Colonic mucosa (tissue), 4 donors: ENCODE measurements at regions not wholly inside any gene's neighbourhood (a gene's known extent, or its start where the extent isn't known, plus 50 kb on each side); places are given as distances from the start of the nearest gene placed in this dataset.

Experiments used
- DNase-seq: peaks from one replicate; pipeline ENCODE4 v3.0.0-alpha.2; 2020
- H3K27ac ChIP-seq: fragments of 200-600 bp; one replicate; pipeline ENCODE4 v1.8.0; 2021
- H3K27me3 ChIP-seq: fragments of 200-600 bp; one replicate; pipeline ENCODE4 v1.8.0; 2021
- H3K36me3 ChIP-seq: fragments of 200-600 bp; one replicate; pipeline ENCODE4 v1.8.0; 2021
- H3K4me1 ChIP-seq: fragments of 200-600 bp; one replicate; pipeline ENCODE4 v1.8.0; 2021; ENCODE audit warnings: mild to moderate bottlenecking
- H3K4me3 ChIP-seq: fragments of 200-600 bp; one replicate; pipeline ENCODE4 v1.8.0; 2021
- H3K9ac ChIP-seq, 2 donors: one replicate each; pipeline ENCODE4 v1.7.0; 2013; ENCODE audit warnings: control low read depth in 2 of 2, low read depth in 2 of 2, low read length in 2 of 2
- H3K9me3 ChIP-seq: fragments of 200-600 bp; one replicate; pipeline ENCODE4 v1.8.0; 2021
- intact Hi-C: fragments of 100-400 bp; cut with DNase I; formaldehyde crosslinking; loops from one replicate; pipeline ENCODE4 v1.14.1; 2022
- TF ChIP-seq, protein P1 (sequence below): fragments of 200-600 bp; IDR thresholded peaks from one replicate; pipeline ENCODE4 v1.8.0; 2022; ENCODE audit warnings: antibody characterized with exemption, mild to moderate bottlenecking
- donor health status: healthy.
- donor health status: DM: no; HTN: no; CAD: no.
- donor health status: DM: no; HTN: no; CAD: no.

DNA sequence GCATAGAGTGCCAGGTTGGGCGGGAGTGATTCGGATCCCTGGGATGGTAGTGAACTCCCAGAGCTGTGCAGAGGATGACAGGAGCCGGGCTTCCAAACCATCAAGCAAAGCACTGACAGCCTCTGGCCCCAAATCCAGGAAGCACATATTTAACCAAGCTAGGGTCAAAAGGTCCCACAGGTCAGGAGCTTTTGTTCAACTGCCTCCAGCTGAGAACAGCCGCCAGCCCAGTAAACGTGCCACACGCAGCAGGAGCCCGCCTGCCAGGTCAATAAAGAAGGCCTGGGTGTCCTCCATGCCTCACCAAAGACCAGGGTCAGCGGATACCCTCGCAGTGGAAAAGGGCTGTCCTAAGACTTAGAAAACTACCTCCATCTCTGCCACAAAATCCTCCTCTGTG, 184.7 kb upstream of the LINGO1 start:
- Histone ChIP-seq H3K27ac (no peak overlapping the region), H3K9ac (no peak overlapping the region), H3K9me3 (no peaks in the 10 kb centered on the region), H3K4me3 (no peak overlapping the region), H3K27me3 (peaks cover 42% of the 10 kb centered on the region), H3K4me1 (no peaks in the 10 kb centered on the region), H3K36me3 (no peaks in the 10 kb centered on the region)
- intact Hi-C loops = no loop called here
- TF ChIP-seq, protein P1, sequence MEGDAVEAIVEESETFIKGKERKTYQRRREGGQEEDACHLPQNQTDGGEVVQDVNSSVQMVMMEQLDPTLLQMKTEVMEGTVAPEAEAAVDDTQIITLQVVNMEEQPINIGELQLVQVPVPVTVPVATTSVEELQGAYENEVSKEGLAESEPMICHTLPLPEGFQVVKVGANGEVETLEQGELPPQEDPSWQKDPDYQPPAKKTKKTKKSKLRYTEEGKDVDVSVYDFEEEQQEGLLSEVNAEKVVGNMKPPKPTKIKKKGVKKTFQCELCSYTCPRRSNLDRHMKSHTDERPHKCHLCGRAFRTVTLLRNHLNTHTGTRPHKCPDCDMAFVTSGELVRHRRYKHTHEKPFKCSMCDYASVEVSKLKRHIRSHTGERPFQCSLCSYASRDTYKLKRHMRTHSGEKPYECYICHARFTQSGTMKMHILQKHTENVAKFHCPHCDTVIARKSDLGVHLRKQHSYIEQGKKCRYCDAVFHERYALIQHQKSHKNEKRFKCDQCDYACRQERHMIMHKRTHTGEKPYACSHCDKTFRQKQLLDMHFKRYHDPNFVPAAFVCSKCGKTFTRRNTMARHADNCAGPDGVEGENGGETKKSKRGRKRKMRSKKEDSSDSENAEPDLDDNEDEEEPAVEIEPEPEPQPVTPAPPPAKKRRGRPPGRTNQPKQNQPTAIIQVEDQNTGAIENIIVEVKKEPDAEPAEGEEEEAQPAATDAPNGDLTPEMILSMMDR = no peak
- DNase-seq = no peak

DNA sequence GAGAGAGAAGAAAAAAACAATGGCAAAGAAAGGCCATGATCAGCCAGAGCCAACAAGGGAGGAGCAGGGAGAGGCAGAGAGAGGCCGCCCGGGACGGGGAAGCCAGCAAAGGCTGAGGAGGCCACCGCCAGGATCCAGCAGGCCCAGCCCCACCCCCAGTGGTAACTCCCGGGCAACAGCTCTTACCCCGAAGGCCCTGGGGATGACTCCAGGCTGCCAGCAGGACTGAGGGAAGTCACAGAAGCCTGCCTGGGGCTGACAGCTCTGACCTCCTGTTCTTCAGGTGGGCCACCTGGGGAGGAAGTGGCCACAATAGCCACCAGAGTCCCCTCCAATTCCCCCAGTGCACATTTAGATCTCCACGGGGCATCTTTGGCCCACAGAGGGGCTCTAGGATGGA, 184.3 kb upstream of the LINGO1 start:
- Histone ChIP-seq H3K27me3 (peaks cover 42% of the 10 kb centered on the region), H3K4me1 (no peaks in the 10 kb centered on the region), H3K4me3 (no peak overlapping the region), H3K36me3 (no peaks in the 10 kb centered on the region), H3K9me3 (no peaks in the 10 kb centered on the region), H3K9ac (no peak overlapping the region), H3K27ac (no peak overlapping the region)
- no peak for DNase-seq
- intact Hi-C loops = no loop called here
- TF ChIP-seq, protein P1 = no peak

DNA sequence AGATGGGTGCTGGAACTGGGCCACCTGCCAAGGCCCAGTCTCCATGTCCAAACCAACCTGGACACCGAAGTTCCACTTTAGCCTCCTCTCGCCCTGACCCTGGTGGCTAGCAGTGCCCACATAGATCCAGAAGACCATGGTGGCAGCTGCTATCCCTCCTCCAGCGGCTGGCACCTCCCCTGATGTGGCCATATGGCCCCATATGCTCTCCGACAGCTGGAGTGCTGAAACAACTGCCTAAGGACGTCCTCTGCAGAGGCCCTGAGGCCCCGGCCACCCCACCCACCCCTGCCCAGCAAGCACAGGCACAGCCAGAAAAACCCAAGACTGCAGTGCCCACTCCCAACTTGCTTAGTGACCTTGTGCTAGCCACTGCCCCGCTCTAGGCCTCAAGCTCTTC, 182.3 kb upstream of the LINGO1 start:
- peaks cover 27% of the 10 kb centered on the region for H3K27me3 ChIP-seq
- H3K36me3 ChIP-seq = no peaks in the 10 kb centered on the region
- H3K4me3 ChIP-seq = no peak overlapping the region
- intact Hi-C loops = no loop called here
- H3K9ac ChIP-seq = no peak overlapping the region
- no peak for DNase-seq
- no peaks in the 10 kb centered on the region for H3K9me3 ChIP-seq
- H3K4me1 ChIP-seq = no peaks in the 10 kb centered on the region
- TF ChIP-seq, protein P1 = no peak
- no peak overlapping the region for H3K27ac ChIP-seq

DNA sequence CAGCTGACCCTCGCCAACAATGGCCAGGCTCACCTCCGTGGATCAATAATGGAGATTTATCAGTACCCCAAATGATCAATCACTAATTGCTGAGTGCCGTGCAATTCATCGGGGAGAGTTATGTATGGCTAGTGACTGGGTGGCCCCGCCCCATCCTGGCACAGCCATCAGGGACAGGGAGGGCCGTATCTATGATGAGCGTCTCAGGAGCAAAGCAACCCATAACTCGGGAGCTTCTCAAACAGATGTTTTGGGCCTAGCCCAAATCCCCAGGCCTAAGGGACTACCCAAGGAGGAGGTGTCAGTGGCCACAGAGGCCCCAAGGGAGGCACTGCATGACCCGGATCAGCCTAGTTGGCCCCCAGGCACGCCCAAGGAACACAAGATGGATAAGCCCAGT, 180.0 kb upstream of the LINGO1 start:
- DNase-seq = no peak
- Histone ChIP-seq H3K4me3 (no peak overlapping the region), H3K27me3 (peaks cover 5% of the 10 kb centered on the region), H3K4me1 (no peaks in the 10 kb centered on the region), H3K36me3 (no peaks in the 10 kb centered on the region), H3K9me3 (no peaks in the 10 kb centered on the region), H3K27ac (no peak overlapping the region), H3K9ac (no peak overlapping the region)
- intact Hi-C loops = no loop called here
- TF ChIP-seq, protein P1 = no peak

DNA sequence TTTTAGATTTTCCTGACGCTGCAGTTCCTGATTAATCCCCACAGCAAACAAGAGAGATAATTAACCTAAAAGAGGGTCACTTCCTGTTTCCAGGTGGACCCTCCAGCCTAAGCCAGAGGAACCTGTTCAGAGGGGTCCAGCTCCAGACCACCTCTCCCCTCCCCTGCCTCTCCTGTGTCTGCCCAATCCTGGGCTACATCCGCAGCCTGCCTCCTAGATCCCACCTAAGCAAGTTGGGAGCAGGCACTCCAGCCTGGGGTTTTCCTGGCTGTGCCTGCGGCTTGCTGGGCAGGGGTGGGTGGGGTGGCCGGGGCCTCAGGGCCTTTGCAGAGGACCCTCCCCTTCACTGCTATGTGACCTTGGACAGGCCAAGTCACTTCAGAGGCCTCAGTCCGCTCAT, 178.6 kb upstream of the LINGO1 start:
- Histone ChIP-seq H3K36me3 (no peaks in the 10 kb centered on the region), H3K4me3 (no peak overlapping the region), H3K4me1 (no peaks in the 10 kb centered on the region), H3K9ac (no peak overlapping the region), H3K27ac (no peak overlapping the region), H3K9me3 (no peaks in the 10 kb centered on the region), H3K27me3 (no peaks in the 10 kb centered on the region)
- TF ChIP-seq, protein P1 = no peak
- no peak for DNase-seq
- intact Hi-C loops = no loop called here

DNA sequence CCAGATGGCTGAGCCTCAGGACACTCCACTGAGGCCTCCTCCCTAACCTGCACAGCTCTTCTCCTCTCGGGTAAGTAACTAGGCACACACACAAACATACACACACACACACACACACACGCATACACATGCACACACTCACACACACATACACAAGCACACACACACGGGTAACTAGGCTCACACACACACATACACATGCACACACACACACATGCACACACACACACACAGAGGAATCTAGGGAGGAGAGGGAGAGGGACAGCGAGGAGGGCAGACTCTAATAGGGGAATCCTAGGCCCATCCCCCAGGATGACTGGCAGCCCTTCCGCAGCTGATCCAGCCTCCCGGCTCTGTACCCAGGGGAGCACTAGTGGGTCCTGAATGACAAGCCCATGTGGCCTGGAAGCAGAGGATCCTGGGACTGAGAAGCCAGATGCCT, 177.4 kb upstream of the LINGO1 start:
- intact Hi-C loops = no loop called here
- Histone ChIP-seq H3K4me1 (no peaks in the 10 kb centered on the region), H3K27ac (no peak overlapping the region), H3K4me3 (no peak overlapping the region), H3K9me3 (no peaks in the 10 kb centered on the region), H3K9ac (no peak overlapping the region), H3K36me3 (no peaks in the 10 kb centered on the region), H3K27me3 (no peaks in the 10 kb centered on the region)
- DNase-seq = no peak
- TF ChIP-seq, protein P1 = no peak
